ENCODE measurements at regions not wholly inside any gene's neighbourhood (a gene's known extent, or its start where the extent isn't known, plus 50 kb on each side); places are given as distances from the start of the nearest gene placed in this dataset.

GRCh38 chr20:63145156-63145555 lies 70.8 kb downstream of the YTHDF1 start:
- H3K36me3 ChIP-seq (ENCODE audit: control insufficient read depth in 2 of 2, extremely low read depth in 1 of 2, insufficient read depth in 2 of 2, low read length in 2 of 2), result no peaks in the 10 kb centered on the region
- FAIRE-seq, result no peak
- no peaks in the 10 kb centered on the region for H3K79me2 ChIP-seq (ENCODE audit: control insufficient read depth, insufficient read depth, low read length)
- POLR2A ChIA-PET, result no interaction called here
- no peak overlapping the region for H3K9ac ChIP-seq (replicated peaks; ENCODE audit: extremely low read depth, insufficient read depth, low read length)
- CTCF ChIA-PET, result no interaction called here
- intact Hi-C loops (cut with micrococcal nuclease), result no loop called here
- no peak for DNase-seq (ENCODE audit: low read depth, low spot score)
- dilution Hi-C loops (cut with MboI; ENCODE audit: extremely low pct_ligation_motif_present, low sequenced_read_pairs), result no loop called here
- H3K27me3 ChIP-seq (ENCODE audit: control insufficient read depth in 2 of 2, insufficient read depth in 2 of 2, low read length in 2 of 2), result no peaks in the 10 kb centered on the region
- H3K27ac ChIP-seq (ENCODE audit: insufficient read depth, low read depth, low read length), result no peak overlapping the region
- peaks cover 3% of the 10 kb centered on the region for H3K9me3 ChIP-seq (replicated peaks; ENCODE audit: control insufficient read depth, insufficient read depth, low read length)
- no peaks in the 10 kb centered on the region for H3K4me1 ChIP-seq (ENCODE audit: control insufficient read depth, extremely low read depth, insufficient read depth, low read length)
- no peaks in the 10 kb centered on the region for H4K20me1 ChIP-seq (replicated peaks; ENCODE audit: control insufficient read depth, extremely low read depth, insufficient read depth, low read length)
- BruUV-seq (replicated peaks), result no TSS peak
- TF ChIP-seq JUN (IDR thresholded peaks at IDR 0.05; ENCODE audit: borderline replicate concordance, insufficient read depth, insufficient read length, low read depth) (no peak), EZH2 (IDR thresholded peaks at IDR 0.05; ENCODE audit: borderline replicate concordance, low read depth, low read length, severe bottlenecking) (no peak), CTCF (IDR thresholded peaks at IDR 0.05; ENCODE audit: extremely low read depth in 1 of 2, insufficient read depth in 1 of 2, low read depth in 1 of 2, low read length in 2 of 2) (no peak), FOS (IDR thresholded peaks at IDR 0.05; ENCODE audit: borderline replicate concordance, insufficient read depth, low read length) (no peak), MYC (IDR thresholded peaks at IDR 0.05; ENCODE audit: low read depth, low read length) (no peak)
- H2AFZ ChIP-seq (ENCODE audit: low read depth, low read length), result no peak overlapping the region
- no peaks in the 10 kb centered on the region for H3K9me1 ChIP-seq (replicated peaks; ENCODE audit: control insufficient read depth, extremely low read depth, insufficient read depth, low read length)
- H3K4me2 ChIP-seq (ENCODE audit: insufficient read depth, low read length), result no peak overlapping the region
- H3K4me3 ChIP-seq (replicated peaks in 1 of 3; ENCODE audit: insufficient read depth in 1 of 3, low read depth in 1 of 3, low read length in 3 of 3), result no peak overlapping the region

- no peaks in the 10 kb centered on the region for H3K36me3 ChIP-seq (ENCODE audit: control insufficient read depth in 2 of 2, extremely low read depth in 1 of 2, insufficient read depth in 2 of 2, low read length in 2 of 2)
- H3K4me2 ChIP-seq (ENCODE audit: insufficient read depth, low read length), result no peak overlapping the region
- DNase-seq (ENCODE audit: low read depth, low spot score), result no peak
- TF ChIP-seq MAX (IDR thresholded peaks at IDR 0.05; ENCODE audit: insufficient read depth, insufficient read length) (no peak), MYC (IDR thresholded peaks at IDR 0.05; ENCODE audit: low read depth, low read length) (no peak), POLR2A (IDR thresholded peaks at IDR 0.05; ENCODE audit: low read depth, low read length) (no peak), POLR2AphosphoS5 (IDR thresholded peaks at IDR 0.05; ENCODE audit: insufficient read depth, low read depth, low read length) (no peak)
- no peak overlapping the region for H3K27ac ChIP-seq (ENCODE audit: insufficient read depth, low read depth, low read length)
- no peaks in the 10 kb centered on the region for H4K20me1 ChIP-seq (replicated peaks; ENCODE audit: control insufficient read depth, extremely low read depth, insufficient read depth, low read length)
- no peaks in the 10 kb centered on the region for H3K4me1 ChIP-seq (ENCODE audit: control insufficient read depth, extremely low read depth, insufficient read depth, low read length)
- intact Hi-C loops (cut with micrococcal nuclease), result no loop called here
- no peak for FAIRE-seq
- no peak overlapping the region for H3K9ac ChIP-seq (replicated peaks; ENCODE audit: extremely low read depth, insufficient read depth, low read length)
- peaks cover under 1% of the 10 kb centered on the region for H3K9me3 ChIP-seq (replicated peaks; ENCODE audit: control insufficient read depth, insufficient read depth, low read length)
- no peak overlapping the region for H2AFZ ChIP-seq (ENCODE audit: low read depth, low read length)
- H3K27me3 ChIP-seq (ENCODE audit: control insufficient read depth in 2 of 2, insufficient read depth in 2 of 2, low read length in 2 of 2), result no peaks in the 10 kb centered on the region
- H3K4me3 ChIP-seq (replicated peaks in 1 of 3; ENCODE audit: insufficient read depth in 1 of 3, low read depth in 1 of 3, low read length in 3 of 3), result no peak overlapping the region
- H3K9me1 ChIP-seq (replicated peaks; ENCODE audit: control insufficient read depth, extremely low read depth, insufficient read depth, low read length), result no peaks in the 10 kb centered on the region
- no TSS peak for BruUV-seq (replicated peaks)
- dilution Hi-C loops (cut with MboI; ENCODE audit: extremely low pct_ligation_motif_present, low sequenced_read_pairs), result no loop called here
- POLR2A ChIA-PET, result interaction anchor here (0.7 kb wide), 1 partner anchor 89 kb away, joined by 4 read pairs; no protein-coding TSS in a partner anchor
- CTCF ChIA-PET, result interaction anchor here (1.2 kb wide), 1 partner anchor 16 kb away, joined by 3 read pairs; no protein-coding TSS in a partner anchor
- H3K79me2 ChIP-seq (ENCODE audit: control insufficient read depth, insufficient read depth, low read length), result no peaks in the 10 kb centered on the region
Observed at GRCh38 chr20:63142933-63143332, 73.0 kb downstream of the YTHDF1 start.
